ELR (cell line): ENCODE measurements at regions not wholly inside any gene's neighbourhood (a gene's known extent, or its start where the extent isn't known, plus 50 kb on each side); places are given as distances from the start of the nearest gene placed in this dataset.

Experiments
- DNase-seq: peaks from one replicate; pipeline ENCODE4 v3.0.0-alpha.2; 2015; ENCODE audit warnings: low read depth

DNA sequence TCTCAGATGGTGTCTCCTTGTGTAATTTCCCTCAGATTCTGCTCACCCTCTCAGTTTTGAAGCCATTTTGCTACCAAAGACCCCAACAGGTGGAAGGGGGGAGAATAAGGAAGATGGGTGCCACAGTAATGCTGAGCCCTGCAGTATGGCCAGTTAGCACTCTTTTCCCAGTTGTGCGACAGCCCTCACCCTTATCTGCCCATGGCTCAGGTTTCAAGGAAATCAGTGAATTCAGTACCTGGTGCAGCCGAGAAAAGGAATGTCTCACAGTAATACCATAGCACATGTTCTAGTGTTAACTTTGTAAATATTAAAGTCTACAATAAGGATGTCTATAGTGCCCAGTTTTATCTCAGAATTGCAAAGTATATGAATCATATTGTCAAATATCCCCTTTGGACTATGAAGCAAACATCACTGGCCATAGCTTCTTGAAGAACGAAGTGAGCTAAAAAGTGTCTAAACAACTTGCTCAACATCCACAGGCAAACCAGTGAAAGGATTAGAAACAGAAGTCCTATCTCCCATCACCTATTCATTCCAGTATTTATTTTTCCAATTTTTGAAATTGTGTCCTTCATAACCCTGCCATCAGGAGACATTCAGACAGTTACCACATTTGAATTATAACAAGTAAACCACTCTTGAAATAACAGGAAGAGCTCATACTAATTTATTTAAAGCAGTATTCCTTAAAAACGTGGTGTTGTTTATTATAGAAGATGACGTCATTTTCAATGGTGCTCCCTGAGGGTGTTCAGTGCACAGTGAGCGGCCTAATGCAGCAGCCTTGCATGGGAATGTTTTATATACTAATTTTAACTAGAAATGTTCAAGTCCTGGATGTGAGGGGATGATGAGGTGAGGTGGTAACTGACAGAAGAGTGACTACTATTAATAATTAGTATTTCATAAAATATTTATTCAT is 366.2 kb downstream of the TFAP2A start:
- peak; percentile 18 for DNase-seq

DNA sequence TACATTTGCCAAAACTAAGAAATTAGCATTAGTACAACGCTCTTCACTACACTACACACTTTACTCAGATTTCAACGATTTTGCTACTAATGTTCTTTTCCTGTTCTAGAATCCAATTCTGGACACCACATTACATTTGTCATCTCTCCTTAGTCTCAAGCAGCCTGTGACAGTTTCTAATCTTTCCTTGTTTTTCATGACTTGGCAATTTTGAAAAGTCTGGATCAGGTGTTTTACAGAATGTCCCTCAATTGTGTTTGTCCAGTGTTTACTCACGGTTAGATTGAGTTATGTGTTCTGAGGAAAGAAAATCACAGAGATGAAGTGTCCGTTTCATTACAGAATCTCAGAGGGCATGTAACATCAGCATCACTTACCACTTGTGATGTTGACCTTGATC is 372.6 kb downstream of the TFAP2A start:
- DNase-seq = no peak

DNA sequence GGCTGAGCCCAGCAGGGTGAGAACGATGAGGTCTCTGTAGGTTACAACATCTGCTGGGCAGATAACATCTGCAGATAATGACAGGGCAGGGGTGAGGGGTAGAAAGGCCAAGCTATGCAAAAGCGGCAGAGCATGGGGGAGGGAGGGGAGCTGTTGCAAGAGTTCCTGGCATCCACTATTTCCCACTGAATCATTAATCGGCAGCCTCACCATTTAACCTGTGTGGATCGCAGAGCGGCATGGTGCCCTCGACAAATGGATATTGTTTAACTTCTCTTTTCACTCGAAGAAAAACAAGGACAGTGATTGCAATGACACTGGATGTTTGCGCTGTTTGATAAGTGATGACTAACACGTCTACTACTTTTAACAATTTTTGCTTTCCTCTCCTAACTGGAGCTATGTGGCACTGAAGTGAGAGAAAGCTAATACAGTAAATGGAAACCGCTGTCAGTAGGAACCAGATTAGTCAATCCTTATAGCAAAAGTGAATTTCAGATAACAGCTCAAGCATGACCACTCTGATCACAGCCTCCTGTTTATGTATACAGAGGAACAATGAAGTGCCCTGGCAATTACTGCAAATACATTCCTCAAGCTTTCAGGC is 381.5 kb downstream of the TFAP2A start:
- peak; percentile 12 for DNase-seq

DNA sequence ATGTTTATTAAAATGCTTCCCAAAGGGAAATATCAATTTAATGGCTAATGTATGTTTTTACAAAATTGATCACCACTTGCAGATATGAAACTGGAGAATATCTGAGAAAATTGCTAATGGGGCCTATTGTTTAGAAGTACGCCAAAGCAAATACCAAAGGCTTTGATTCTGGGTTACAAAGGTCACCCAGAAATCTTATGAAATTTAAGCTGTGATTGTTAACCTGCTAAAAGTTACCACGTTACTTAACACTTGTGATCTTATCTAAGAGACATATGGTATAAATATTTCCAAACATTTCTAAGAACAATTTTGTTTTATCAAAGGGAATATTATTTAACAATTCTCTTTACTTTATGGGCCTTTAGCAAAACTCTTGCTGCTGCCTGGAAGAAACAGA is 383.3 kb downstream of the TFAP2A start:
- DNase-seq = no peak

DNA sequence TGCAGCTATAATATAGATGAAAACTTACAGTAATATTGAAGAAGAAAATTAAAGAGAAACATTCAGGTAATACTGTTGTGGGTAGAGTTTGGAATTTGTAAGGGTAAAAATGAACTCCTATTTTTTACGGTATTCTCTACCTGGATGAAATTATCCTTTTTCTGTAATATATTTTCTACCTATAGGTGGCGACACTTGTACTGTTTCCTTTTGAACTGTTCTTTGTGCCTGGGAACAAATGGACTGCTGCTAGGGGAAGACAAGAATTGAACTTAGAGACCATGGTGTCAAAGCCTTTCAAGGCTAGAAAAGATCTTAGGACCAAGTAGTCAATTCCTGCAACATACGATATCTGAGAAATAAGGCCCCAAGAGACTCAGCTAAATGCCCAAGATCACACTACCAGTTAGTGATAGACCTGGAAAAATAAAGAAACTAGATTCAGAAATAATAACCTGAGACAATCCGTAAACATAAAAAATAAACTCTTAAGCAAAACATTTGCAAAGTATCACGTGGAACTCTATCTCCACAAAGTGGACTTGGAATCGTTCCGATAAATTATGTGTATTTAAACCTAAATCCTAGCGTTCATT is 383.8 kb downstream of the TFAP2A start:
- DNase-seq = peak; percentile 58

DNA sequence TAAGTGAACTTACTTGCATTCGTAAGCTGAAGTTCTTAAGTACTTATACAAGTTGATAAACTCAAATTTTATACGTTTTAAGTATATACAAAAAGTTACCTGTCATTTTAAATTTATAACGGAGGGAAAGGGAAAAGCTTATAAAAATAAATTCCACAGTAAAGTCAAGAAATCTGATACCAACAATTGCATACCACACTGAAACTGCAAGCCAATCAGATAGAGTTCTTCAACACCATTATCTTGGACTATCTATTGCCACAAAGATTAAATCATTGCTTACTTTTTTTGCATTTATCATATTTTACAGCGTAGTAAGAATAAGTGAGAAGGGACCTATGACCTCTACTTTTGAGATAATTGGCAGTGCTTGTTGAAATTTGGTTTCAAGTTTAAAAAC is 386.7 kb downstream of the TFAP2A start:
- no peak for DNase-seq

DNA sequence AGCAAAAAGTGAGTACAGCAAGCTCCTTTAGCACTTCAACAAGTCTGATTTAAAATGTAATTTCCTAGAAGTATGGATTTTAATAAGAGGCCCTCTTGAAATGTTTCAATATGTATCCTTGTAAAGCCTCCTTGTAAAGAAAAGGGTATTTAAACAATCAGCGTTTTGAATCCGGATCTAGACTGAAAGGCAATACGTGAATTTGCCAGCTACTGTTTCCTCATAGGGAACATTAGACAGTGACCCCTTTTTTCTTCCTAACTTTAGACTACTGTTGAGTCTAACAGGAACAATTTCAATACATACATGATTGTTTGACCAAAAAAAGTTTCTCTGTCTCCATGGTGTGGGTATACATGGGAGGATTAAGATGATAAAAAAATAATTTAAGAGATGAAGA is 395.0 kb downstream of the TFAP2A start:
- DNase-seq = no peak

DNA sequence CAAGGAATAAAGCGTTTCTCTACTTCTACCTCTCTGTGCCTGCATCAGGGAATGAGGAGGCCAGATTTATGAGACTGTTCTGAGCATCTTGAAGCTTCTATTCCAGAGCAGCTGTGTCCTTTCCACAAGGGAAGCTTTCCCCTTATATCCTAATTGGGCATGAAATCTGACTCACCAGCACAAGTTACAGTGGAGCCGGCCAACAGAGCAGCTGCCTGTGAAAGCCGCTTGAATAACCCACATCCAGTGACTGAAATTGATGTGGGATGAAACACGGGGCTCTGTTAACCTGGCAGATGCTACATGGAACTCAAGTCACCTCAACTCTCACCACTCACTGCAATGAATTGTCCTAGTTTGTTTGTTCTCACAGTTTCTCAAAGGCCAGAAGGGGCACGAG is 400.3 kb downstream of the TFAP2A start:
- DNase-seq = peak; percentile 35

DNA sequence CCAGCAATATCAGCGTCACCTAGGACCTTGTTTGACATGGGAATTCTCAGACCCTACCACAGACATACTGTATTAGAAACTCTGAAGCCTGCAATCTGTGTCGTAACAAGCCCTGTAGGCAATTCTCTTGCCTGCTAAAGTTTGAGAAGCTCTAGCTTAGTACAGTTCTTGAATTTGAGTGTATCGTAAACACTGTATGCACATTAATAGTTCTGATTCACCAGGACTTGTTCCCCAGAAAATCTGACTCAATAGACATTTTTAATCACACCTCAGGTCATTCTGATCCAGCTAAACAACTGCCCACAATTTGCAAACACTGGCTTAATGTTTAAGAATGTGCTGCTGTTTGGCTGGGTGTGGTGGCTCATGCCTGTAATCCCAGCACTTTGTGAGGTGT is 414.3 kb downstream of the TFAP2A start:
- peak; percentile 53 for DNase-seq

DNA sequence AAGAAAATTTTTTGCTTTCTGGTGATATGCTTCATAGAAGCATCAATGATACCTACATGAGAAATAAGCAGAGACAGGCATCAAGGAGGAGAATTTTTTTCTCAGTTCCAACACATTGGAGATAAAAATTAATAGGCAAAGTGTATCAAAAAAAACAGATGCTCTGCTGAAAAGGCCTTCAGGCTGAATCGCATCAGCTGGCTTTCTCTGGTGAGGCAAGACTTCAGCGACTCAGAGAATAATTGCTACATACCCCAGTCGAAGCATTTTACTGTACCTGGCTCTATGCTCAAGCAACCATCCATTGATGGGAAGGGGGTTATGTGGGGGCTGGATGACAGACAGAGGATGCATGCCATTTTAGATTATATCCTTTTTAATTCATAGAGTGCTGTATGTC is 415.1 kb downstream of the TFAP2A start:
- DNase-seq = no peak

DNA sequence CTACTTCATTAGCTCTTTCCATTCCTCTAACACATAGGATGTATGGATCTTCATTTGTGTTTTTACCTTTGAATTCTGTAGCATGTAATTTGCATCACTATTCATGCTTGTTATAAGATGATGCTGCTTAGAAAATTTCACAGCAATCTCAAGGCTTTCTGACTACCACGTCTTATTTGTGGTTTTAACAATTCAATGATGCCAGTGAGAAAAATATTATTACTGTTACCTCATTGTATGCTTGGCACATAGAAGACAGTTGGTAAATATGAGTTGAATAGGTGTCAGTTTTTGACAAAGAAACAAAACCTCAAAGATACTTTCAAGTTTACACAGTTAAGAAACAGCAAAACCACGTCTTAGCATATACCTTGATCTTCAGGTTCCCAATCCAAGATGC is 428.6 kb downstream of the TFAP2A start:
- no peak for DNase-seq

DNA sequence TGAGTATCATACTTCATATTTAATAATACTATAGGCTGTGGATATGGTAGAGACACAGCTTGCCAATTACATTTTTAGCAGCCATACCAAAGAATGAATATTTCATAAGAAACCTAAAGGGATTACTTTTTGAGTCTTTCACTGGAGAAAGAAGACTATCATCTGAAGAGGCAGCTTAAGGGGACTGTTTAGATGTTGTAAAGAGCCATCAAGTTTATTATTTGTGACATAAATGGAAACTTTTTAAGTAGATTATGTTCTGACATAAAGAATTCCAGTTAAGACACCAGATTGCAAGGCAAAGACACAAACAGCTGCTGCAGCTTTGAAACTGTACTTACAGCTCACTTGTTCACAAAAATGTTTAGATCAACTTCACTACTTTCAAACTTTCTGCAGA is 429.4 kb downstream of the TFAP2A start:
- no peak for DNase-seq

DNA sequence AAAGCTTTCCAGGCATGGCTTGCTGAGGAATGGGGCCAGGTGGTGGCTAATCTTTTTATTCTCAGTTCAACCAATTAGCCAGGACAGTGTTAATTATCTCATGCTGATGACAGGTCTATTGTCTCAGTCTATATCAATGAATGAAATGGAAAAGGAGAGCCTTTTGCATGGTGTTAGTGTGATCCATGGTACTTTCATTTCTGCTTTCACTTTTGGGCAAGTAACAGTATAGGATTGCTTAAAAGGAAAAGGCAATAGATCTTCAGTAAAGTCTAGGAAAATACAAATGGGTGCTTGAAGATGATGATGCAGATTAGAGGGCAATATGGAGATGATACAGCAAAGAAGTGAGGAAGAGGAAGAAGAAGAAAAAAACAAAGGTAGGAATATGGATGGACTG is 430.3 kb downstream of the TFAP2A start:
- DNase-seq = no peak

DNA sequence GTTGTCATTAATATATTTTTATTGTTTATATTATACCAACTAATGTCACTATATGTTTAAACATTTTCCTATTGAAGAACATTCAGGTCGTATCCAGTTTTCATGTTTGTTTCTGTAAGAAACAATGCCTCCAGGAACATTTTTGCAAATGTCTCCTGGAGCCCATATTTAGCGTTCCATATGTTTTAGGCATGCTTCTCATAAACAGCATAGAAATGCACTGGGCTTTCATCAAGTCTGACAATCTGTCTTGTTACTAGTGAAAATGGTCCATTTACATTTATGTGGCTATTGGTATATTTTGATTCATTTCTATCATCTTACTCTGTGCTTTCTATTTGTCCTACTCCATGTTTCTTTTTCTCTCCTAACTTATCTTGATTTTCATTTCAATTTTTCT is 431.7 kb downstream of the TFAP2A start:
- no peak for DNase-seq

DNA sequence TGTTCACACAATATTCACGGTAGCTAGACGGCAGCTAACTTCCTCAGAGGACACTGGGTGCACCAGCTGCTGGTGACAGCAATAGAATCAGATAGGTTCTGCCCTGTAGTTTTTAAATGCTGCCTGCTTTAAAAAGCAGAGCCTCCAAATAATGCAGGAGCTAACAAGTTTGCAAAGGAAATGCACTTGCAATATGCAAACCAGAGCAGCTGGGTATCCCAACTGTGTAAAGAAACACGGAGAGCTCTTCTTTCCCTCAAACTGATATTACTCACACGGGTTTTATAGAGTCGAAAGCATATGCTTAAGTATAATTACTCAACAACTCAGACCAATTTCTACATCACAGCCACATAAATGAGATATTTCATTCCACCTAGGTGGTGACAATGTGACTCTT is 432.7 kb downstream of the TFAP2A start:
- no peak for DNase-seq

DNA sequence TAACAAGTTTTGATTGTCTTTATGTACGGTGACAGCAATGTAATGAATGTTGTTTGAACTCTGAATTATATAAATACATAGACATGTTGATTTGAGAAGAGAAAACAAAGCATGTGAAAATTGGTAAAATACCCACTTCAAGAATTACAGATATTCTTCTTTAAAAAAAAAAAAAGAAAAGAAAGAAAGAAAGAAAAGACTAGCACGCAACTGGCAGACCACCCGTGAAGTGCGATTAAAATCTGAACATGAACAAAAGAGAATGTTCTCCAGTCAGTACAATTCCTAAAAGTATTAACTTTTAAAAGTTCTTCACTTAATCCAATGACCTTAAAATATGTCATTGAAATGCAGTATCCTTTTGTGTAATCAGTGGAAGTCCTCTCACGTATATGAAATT is 434.9 kb downstream of the TFAP2A start:
- DNase-seq = no peak

DNA sequence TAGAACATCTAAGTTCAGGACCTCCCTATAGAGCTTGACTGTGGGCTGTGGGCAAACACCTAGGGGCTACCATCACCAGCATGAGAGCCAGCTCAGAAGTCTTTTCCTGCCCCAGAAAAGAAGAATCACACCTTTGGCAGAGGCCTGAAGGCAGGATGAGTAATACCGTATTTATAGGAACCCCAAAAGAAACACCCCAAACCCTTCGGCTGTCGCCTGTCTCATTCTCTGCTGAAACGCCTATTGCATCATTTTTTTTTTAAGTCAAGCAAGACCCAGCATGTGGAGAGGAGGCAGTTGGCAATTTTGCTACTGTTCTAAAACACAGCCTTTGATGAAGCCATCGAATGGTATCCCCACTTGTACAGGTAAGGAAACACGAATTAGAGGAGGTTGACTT is 436.4 kb downstream of the TFAP2A start:
- DNase-seq = no peak

DNA sequence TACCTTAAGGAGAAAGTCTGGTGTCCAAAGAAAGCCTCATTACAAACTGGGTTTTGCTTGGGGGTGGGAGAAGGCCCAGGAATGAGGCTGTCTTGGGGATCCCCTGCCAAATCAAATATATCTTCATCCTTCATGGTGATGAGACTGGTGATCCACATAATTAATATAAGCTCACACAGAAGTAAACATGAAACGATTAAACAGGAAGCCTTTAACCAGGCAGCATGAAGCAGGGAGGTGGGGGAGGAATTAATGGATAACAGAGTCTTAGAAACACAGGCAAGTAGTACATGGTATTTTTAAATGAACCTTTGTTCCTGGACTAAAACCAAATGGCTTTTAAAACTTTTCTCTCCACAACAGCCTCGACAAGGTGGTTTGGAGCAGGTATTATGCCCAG is 437.5 kb downstream of the TFAP2A start:
- no peak for DNase-seq

DNA sequence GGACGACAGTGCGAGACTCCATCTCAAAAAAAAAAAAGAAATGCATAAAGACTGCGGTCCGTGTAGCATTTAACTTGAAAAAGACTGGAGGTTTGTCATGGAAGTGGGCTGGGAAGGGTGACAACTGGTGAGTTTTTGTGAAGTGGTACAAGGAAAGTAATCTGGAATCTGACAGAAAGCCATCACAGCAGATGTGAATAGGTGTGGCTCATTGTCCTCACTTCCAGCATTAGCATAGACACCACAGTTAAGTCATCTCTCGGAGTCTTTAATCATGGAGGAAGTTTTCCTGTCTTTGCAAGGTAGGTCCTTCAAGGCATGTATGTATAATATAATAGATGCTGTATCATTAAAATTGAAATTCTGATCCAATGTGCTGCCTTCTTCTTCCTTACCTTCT is 453.2 kb downstream of the TFAP2A start:
- no peak for DNase-seq

DNA sequence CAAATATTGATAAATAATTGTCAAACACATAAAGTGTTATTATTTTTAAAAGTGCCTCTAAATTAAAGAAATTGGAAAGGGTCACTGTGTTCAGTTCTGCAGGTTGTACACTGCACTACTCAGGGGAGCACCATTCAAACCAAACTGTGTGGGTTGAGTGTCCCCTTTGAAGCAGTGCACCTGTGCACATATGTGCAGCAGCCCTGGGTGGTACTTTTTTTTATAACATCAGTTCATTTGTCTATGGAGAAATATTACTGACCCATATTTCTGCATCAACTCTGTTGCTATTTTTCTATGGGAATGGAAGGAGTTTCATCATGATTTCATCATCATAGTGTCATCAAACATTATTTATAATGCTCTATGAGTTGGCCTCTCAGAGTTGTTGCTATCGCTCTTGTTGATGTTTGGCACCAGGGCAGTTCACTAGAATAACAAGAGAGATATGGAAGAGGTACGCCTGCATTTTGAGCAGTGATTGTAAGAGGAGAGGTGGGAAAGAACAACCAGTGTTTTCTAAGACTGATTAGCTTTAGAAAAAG is 457.6 kb downstream of the TFAP2A start:
- no peak for DNase-seq

DNA sequence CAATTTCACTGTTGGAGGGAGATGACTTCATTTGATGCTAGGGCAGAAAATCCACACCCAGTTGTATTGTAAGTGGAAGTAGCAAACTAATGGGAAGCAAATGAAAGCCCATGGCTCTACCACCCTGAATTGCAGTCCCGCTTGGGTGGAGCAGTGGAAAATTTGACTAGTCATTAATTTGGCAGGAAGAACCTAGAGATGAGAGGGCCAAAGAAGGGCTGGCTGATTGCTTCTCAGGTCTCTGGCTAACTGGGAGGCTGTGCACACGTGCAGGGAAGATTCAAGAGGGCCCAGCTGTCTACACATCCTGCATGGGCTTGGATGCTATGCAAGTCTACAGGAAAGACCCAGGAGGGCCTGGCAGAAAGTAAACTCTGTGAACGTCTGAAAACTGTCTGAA is 466.2 kb downstream of the TFAP2A start:
- DNase-seq = no peak

DNA sequence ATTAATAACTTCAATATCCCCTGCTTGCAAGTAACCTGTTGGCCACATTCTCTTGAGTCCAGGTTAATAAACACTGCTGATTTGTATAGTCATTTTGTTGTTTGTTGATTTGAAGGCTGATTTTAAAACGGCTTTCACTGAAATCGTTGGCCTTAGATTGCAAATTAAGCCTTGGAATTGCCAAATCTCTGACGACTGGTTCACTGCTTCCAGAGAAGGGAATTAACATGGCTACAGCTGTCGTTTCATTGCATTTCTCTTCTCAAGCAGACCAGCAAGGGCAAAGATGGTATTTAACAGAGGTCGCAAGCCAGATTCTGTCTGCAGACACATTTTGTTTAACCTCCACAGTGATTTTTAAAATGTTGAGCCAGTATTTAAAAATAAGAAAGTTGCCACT is 470.9 kb downstream of the TFAP2A start:
- no peak for DNase-seq

DNA sequence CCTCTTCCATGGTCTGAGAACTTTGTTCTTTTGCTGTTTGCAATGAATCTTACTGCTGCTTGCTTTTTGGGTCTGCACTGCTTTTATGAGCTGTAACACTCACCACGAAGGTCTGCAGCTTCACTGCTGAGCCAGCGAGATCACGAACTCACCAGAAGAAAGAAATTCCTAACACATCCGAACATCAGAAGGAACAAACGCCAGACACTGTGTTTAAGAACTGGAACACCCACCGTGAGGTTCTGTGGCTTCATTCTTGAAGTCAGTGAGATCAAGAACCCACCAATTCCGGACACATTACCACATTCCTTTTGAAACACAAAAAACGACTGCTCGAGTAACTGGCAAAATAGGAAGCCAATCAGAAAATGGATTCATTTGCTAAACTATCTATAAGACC is 471.8 kb downstream of the TFAP2A start:
- DNase-seq = no peak
